Right atrium auricular region (tissue), 2 donors: ENCODE measurements at regions not wholly inside any gene's neighbourhood (a gene's known extent, or its start where the extent isn't known, plus 50 kb on each side); places are given as distances from the start of the nearest gene placed in this dataset.

Experiments
- DNase-seq: peaks from one replicate; pipeline ENCODE4 v3.0.0-alpha.2; 2019; ENCODE audit warnings: low spot score
- H3K27ac ChIP-seq, 2 donors: fragments of 200-600 bp; sonication (generic); 1 replicate in 1 of 2; 2 replicates in 1 of 2; pipeline ENCODE4 v1.5.1; 2016 to 2019
- H3K27me3 ChIP-seq, 2 donors: fragments of 200-600 bp; sonication (generic); one replicate each; pipeline versions ENCODE4 v1.5.1 to v1.6.0; 2017 to 2019
- H3K36me3 ChIP-seq: fragments of 200-600 bp; sonication (generic); one replicate; pipeline ENCODE4 v1.5.1; 2016
- H3K4me1 ChIP-seq, 2 donors: fragments of 200-600 bp; sonication (generic); one replicate each; pipeline versions ENCODE4 v1.5.1 to v1.6.0; 2017 to 2019
- H3K4me3 ChIP-seq, 2 donors: fragments of 200-600 bp; sonication (generic); 1 replicate in 1 of 2; 2 replicates in 1 of 2; pipeline ENCODE4 v1.5.1; 2017 to 2019; ENCODE audit warnings: mild to moderate bottlenecking in 1 of 2, moderate library complexity in 1 of 2
- H3K9me3 ChIP-seq, 2 donors: fragments of 200-600 bp; sonication (generic); one replicate each; pipeline ENCODE4 v1.5.1; 2019
- CTCF ChIP-seq, 2 donors: fragments of 200-600 bp; sonication (generic); IDR thresholded peaks; one replicate each; pipeline ENCODE4 v1.5.1; 2019; ENCODE audit warnings: antibody characterized with exemption in 2 of 2

- no peak overlapping the region for H3K27ac ChIP-seq
- no peaks in the 10 kb centered on the region for H3K27me3 ChIP-seq
- DNase-seq = no peak
- no peak overlapping the region for H3K4me3 ChIP-seq
- no peaks in the 10 kb centered on the region for H3K36me3 ChIP-seq
- no peaks in the 10 kb centered on the region for H3K4me1 ChIP-seq
- TF ChIP-seq CTCF (IDR thresholded peaks at IDR 0.05) = no peak
- no peaks in the 10 kb centered on the region for H3K9me3 ChIP-seq
Observed at GRCh38 chr14:81759541-81759940, 225.9 kb upstream of the SEL1L start.

GRCh38 chr14:81765651-81766275, 232.1 kb upstream of the SEL1L start:
- Histone ChIP-seq H3K27me3 (no peaks in the 10 kb centered on the region), H3K9me3 (no peaks in the 10 kb centered on the region), H3K36me3 (no peaks in the 10 kb centered on the region), H3K4me1 (no peaks in the 10 kb centered on the region), H3K27ac (no peak overlapping the region), H3K4me3 (no peak overlapping the region)
- no peak for TF ChIP-seq CTCF (IDR thresholded peaks at IDR 0.05)
- no peak for DNase-seq

GRCh38 chr14:81766321-81766915, 232.8 kb upstream of the SEL1L start:
- Histone ChIP-seq H3K36me3 (no peaks in the 10 kb centered on the region), H3K27me3 (no peaks in the 10 kb centered on the region), H3K4me3 (no peak overlapping the region), H3K9me3 (no peaks in the 10 kb centered on the region), H3K4me1 (no peaks in the 10 kb centered on the region), H3K27ac (no peak overlapping the region)
- DNase-seq = no peak
- no peak for TF ChIP-seq CTCF (IDR thresholded peaks at IDR 0.05)

- TF ChIP-seq CTCF (IDR thresholded peaks at IDR 0.05) = no peak
- no peak for DNase-seq
- Histone ChIP-seq H3K36me3 (no peaks in the 10 kb centered on the region), H3K4me1 (no peaks in the 10 kb centered on the region), H3K4me3 (no peak overlapping the region), H3K27ac (no peak overlapping the region), H3K9me3 (no peaks in the 10 kb centered on the region), H3K27me3 (no peaks in the 10 kb centered on the region)
Observed at GRCh38 chr14:81767266-81767995, 233.8 kb upstream of the SEL1L start.

- TF ChIP-seq CTCF (IDR thresholded peaks at IDR 0.05) = no peak
- H3K27me3 ChIP-seq = no peaks in the 10 kb centered on the region
- no peak overlapping the region for H3K4me3 ChIP-seq
- no peaks in the 10 kb centered on the region for H3K4me1 ChIP-seq
- no peak overlapping the region for H3K27ac ChIP-seq
- H3K36me3 ChIP-seq = no peaks in the 10 kb centered on the region
- H3K9me3 ChIP-seq = no peaks in the 10 kb centered on the region
- no peak for DNase-seq
Observed at GRCh38 chr14:81771651-81772275, 238.1 kb upstream of the SEL1L start.
